ENCODE measurements at regions not wholly inside any gene's neighbourhood (a gene's known extent, or its start where the extent isn't known, plus 50 kb on each side); places are given as distances from the start of the nearest gene placed in this dataset.

DNA sequence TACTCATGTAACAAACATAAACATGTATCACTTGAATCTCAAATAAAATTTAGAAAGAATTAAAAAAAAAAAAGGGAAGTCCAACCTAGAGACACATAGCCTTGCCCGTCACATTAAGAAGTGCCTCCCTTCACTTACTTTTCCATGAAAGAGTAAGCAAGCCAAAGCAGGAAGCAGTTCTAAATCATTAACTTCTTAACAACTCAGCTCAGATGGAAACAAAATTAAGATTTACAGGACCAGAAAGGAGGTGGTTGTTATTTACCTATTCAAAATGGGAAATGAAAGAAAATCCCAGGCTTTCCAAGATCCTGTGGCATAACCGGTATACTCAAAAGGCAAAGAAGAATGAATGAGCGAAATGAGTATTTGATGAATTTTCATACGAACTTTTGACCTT, 258.6 kb upstream of the DCN start:
- TF ChIP-seq POLR2A (IDR thresholded peaks at IDR 0.05) (no peak), POLR2AphosphoS5 (IDR thresholded peaks at IDR 0.05) (no peak)
- TF ChIP-seq, protein P1, sequence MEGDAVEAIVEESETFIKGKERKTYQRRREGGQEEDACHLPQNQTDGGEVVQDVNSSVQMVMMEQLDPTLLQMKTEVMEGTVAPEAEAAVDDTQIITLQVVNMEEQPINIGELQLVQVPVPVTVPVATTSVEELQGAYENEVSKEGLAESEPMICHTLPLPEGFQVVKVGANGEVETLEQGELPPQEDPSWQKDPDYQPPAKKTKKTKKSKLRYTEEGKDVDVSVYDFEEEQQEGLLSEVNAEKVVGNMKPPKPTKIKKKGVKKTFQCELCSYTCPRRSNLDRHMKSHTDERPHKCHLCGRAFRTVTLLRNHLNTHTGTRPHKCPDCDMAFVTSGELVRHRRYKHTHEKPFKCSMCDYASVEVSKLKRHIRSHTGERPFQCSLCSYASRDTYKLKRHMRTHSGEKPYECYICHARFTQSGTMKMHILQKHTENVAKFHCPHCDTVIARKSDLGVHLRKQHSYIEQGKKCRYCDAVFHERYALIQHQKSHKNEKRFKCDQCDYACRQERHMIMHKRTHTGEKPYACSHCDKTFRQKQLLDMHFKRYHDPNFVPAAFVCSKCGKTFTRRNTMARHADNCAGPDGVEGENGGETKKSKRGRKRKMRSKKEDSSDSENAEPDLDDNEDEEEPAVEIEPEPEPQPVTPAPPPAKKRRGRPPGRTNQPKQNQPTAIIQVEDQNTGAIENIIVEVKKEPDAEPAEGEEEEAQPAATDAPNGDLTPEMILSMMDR (IDR thresholded peaks at IDR 0.05 in 8 of 11, conservative IDR thresholded peaks at IDR 0.05 in 3 of 11), result no peak
